Activated CD4-positive, alpha-beta T cell treated with anti-CD3 and anti-CD28 coated beads, Interleukin-2, amount 10 ng/mL, durations not matched to agents 24 days and 14 days (primary cell): ENCODE measurements at regions not wholly inside any gene's neighbourhood (a gene's known extent, or its start where the extent isn't known, plus 50 kb on each side); places are given as distances from the start of the nearest gene placed in this dataset.

Source experiments
- DNase-seq: peaks from one replicate; pipeline ENCODE4 v3.0.0; 2022
- H3K27ac Mint-ChIP-seq: one replicate; pipeline ENCODE4 v1.8.0; 2022; ENCODE audit warnings: mild to moderate bottlenecking, mixed read lengths
- H3K27me3 Mint-ChIP-seq: one replicate; pipeline ENCODE4 v1.8.0; 2022; ENCODE audit warnings: mixed read lengths
- H3K36me3 Mint-ChIP-seq: one replicate; pipeline ENCODE4 v1.8.0; 2022; ENCODE audit warnings: low read depth, mild to moderate bottlenecking, mixed read lengths
- H3K4me1 Mint-ChIP-seq: one replicate; pipeline ENCODE4 v1.8.0; 2021; ENCODE audit warnings: mixed read lengths
- H3K4me3 Mint-ChIP-seq: one replicate; pipeline ENCODE4 v1.8.0; 2022; ENCODE audit warnings: mild to moderate bottlenecking, moderate library complexity, mixed read lengths
- H3K9me3 Mint-ChIP-seq: one replicate; pipeline ENCODE4 v1.8.0; 2021; ENCODE audit warnings: mixed read lengths
- intact Hi-C: fragments of 100-400 bp; cut with micrococcal nuclease; formaldehyde crosslinking; loops from one replicate; pipeline ENCODE4 v1.15.1; 2023

GRCh38 chr22:47778160-47778658 lies 1015.8 kb downstream of the TBC1D22A start:
- no peak overlapping the region for H3K4me3 Mint-ChIP-seq
- H3K4me1 Mint-ChIP-seq, result no peaks in the 10 kb centered on the region
- DNase-seq, result no peak
- intact Hi-C loops, result no loop called here
- H3K36me3 Mint-ChIP-seq, result no peaks in the 10 kb centered on the region
- no peaks in the 10 kb centered on the region for H3K9me3 Mint-ChIP-seq
- H3K27ac Mint-ChIP-seq, result no peak overlapping the region
- no peaks in the 10 kb centered on the region for H3K27me3 Mint-ChIP-seq

- Mint-ChIP-seq H3K27me3 (no peaks in the 10 kb centered on the region), H3K4me3 (no peak overlapping the region), H3K27ac (no peak overlapping the region), H3K36me3 (no peaks in the 10 kb centered on the region), H3K4me1 (no peaks in the 10 kb centered on the region), H3K9me3 (no peaks in the 10 kb centered on the region)
- no peak for DNase-seq
- intact Hi-C loops, result no loop called here
Observed at GRCh38 chr22:47777426-47777825, 1015.0 kb downstream of the TBC1D22A start.

GRCh38 chr22:47776329-47776728 lies 1013.9 kb downstream of the TBC1D22A start:
- H3K4me1 Mint-ChIP-seq, result no peaks in the 10 kb centered on the region
- H3K4me3 Mint-ChIP-seq, result no peak overlapping the region
- H3K36me3 Mint-ChIP-seq, result no peaks in the 10 kb centered on the region
- no peaks in the 10 kb centered on the region for H3K27me3 Mint-ChIP-seq
- DNase-seq, result peak; percentile 26
- no peaks in the 10 kb centered on the region for H3K9me3 Mint-ChIP-seq
- no peak overlapping the region for H3K27ac Mint-ChIP-seq
- intact Hi-C loops, result no loop called here

- no peaks in the 10 kb centered on the region for H3K27me3 Mint-ChIP-seq
- DNase-seq, result no peak
- no peaks in the 10 kb centered on the region for H3K4me1 Mint-ChIP-seq
- H3K36me3 Mint-ChIP-seq, result no peaks in the 10 kb centered on the region
- no peaks in the 10 kb centered on the region for H3K9me3 Mint-ChIP-seq
- H3K4me3 Mint-ChIP-seq, result no peak overlapping the region
- intact Hi-C loops, result no loop called here
- H3K27ac Mint-ChIP-seq, result no peak overlapping the region
Observed at GRCh38 chr22:47775686-47776085, 1013.2 kb downstream of the TBC1D22A start.

GRCh38 chr22:47775191-47775590 lies 1012.7 kb downstream of the TBC1D22A start:
- Mint-ChIP-seq H3K9me3 (no peaks in the 10 kb centered on the region), H3K36me3 (no peaks in the 10 kb centered on the region), H3K4me3 (no peak overlapping the region), H3K27ac (no peak overlapping the region), H3K4me1 (no peaks in the 10 kb centered on the region), H3K27me3 (no peaks in the 10 kb centered on the region)
- DNase-seq, result no peak
- intact Hi-C loops, result no loop called here

GRCh38 chr22:47773635-47774034 lies 1011.2 kb downstream of the TBC1D22A start:
- H3K27me3 Mint-ChIP-seq, result no peaks in the 10 kb centered on the region
- no peak overlapping the region for H3K4me3 Mint-ChIP-seq
- H3K4me1 Mint-ChIP-seq, result no peaks in the 10 kb centered on the region
- DNase-seq, result no peak
- no peaks in the 10 kb centered on the region for H3K9me3 Mint-ChIP-seq
- intact Hi-C loops, result no loop called here
- H3K36me3 Mint-ChIP-seq, result no peaks in the 10 kb centered on the region
- H3K27ac Mint-ChIP-seq, result no peak overlapping the region

GRCh38 chr22:47772864-47773263 lies 1010.4 kb downstream of the TBC1D22A start:
- Mint-ChIP-seq H3K27ac (no peak overlapping the region), H3K4me1 (no peaks in the 10 kb centered on the region), H3K36me3 (no peaks in the 10 kb centered on the region), H3K27me3 (no peaks in the 10 kb centered on the region), H3K9me3 (no peaks in the 10 kb centered on the region), H3K4me3 (no peak overlapping the region)
- intact Hi-C loops, result no loop called here
- DNase-seq, result no peak

GRCh38 chr22:47769652-47770051 lies 1007.2 kb downstream of the TBC1D22A start:
- intact Hi-C loops, result no loop called here
- no peak for DNase-seq
- Mint-ChIP-seq H3K9me3 (no peaks in the 10 kb centered on the region), H3K27me3 (no peaks in the 10 kb centered on the region), H3K36me3 (no peaks in the 10 kb centered on the region), H3K27ac (no peak overlapping the region), H3K4me1 (no peaks in the 10 kb centered on the region), H3K4me3 (no peak overlapping the region)

GRCh38 chr22:47768027-47768426 lies 1005.6 kb downstream of the TBC1D22A start:
- Mint-ChIP-seq H3K4me1 (no peaks in the 10 kb centered on the region), H3K36me3 (no peaks in the 10 kb centered on the region), H3K27ac (no peak overlapping the region), H3K4me3 (no peak overlapping the region), H3K9me3 (no peaks in the 10 kb centered on the region), H3K27me3 (no peaks in the 10 kb centered on the region)
- no peak for DNase-seq
- intact Hi-C loops, result no loop called here

GRCh38 chr22:47767403-47767802 lies 1005.0 kb downstream of the TBC1D22A start:
- H3K27ac Mint-ChIP-seq, result no peak overlapping the region
- no peaks in the 10 kb centered on the region for H3K27me3 Mint-ChIP-seq
- H3K4me3 Mint-ChIP-seq, result no peak overlapping the region
- H3K4me1 Mint-ChIP-seq, result no peaks in the 10 kb centered on the region
- H3K36me3 Mint-ChIP-seq, result no peaks in the 10 kb centered on the region
- intact Hi-C loops, result no loop called here
- DNase-seq, result no peak
- H3K9me3 Mint-ChIP-seq, result no peaks in the 10 kb centered on the region

- Mint-ChIP-seq H3K27me3 (no peaks in the 10 kb centered on the region), H3K27ac (no peak overlapping the region)
Observed at GRCh38 chr22:47765757-47766156, 1003.3 kb downstream of the TBC1D22A start.

GRCh38 chr22:47762141-47762540 lies 999.7 kb downstream of the TBC1D22A start:
- H3K27me3 Mint-ChIP-seq, result no peaks in the 10 kb centered on the region
- H3K36me3 Mint-ChIP-seq, result no peaks in the 10 kb centered on the region
- H3K9me3 Mint-ChIP-seq, result no peaks in the 10 kb centered on the region

More at GRCh38 chr22:47765757-47766156, 1003.3 kb downstream of the TBC1D22A start:
- DNase-seq, result no peak
- Mint-ChIP-seq H3K4me1 (no peaks in the 10 kb centered on the region), H3K9me3 (no peaks in the 10 kb centered on the region), H3K36me3 (no peaks in the 10 kb centered on the region), H3K4me3 (no peak overlapping the region)
- intact Hi-C loops, result no loop called here

GRCh38 chr22:47759909-47760308 lies 997.5 kb downstream of the TBC1D22A start:
- Mint-ChIP-seq H3K27ac (no peak overlapping the region), H3K27me3 (no peaks in the 10 kb centered on the region), H3K4me3 (no peak overlapping the region), H3K4me1 (no peaks in the 10 kb centered on the region), H3K36me3 (no peaks in the 10 kb centered on the region), H3K9me3 (no peaks in the 10 kb centered on the region)
- intact Hi-C loops, result no loop called here
- no peak for DNase-seq

More at GRCh38 chr22:47762141-47762540, 999.7 kb downstream of the TBC1D22A start:
- Mint-ChIP-seq H3K27ac (no peak overlapping the region), H3K4me3 (no peak overlapping the region), H3K4me1 (no peaks in the 10 kb centered on the region)
- no peak for DNase-seq
- intact Hi-C loops, result no loop called here

GRCh38 chr22:47757741-47758140 lies 995.3 kb downstream of the TBC1D22A start:
- intact Hi-C loops, result no loop called here

GRCh38 chr22:47750086-47750485 lies 987.6 kb downstream of the TBC1D22A start:
- Mint-ChIP-seq H3K36me3 (no peaks in the 10 kb centered on the region), H3K9me3 (no peaks in the 10 kb centered on the region), H3K27me3 (no peaks in the 10 kb centered on the region), H3K4me3 (no peak overlapping the region), H3K4me1 (no peaks in the 10 kb centered on the region), H3K27ac (no peak overlapping the region)
- intact Hi-C loops, result no loop called here
- DNase-seq, result no peak

More at GRCh38 chr22:47757741-47758140, 995.3 kb downstream of the TBC1D22A start:
- no peak overlapping the region for H3K4me3 Mint-ChIP-seq
- no peak overlapping the region for H3K27ac Mint-ChIP-seq
- no peaks in the 10 kb centered on the region for H3K4me1 Mint-ChIP-seq
- no peak for DNase-seq
- no peaks in the 10 kb centered on the region for H3K36me3 Mint-ChIP-seq
- H3K9me3 Mint-ChIP-seq, result no peaks in the 10 kb centered on the region
- H3K27me3 Mint-ChIP-seq, result no peaks in the 10 kb centered on the region
